H9 (cell line): ENCODE measurements at regions not wholly inside any gene's neighbourhood (a gene's known extent, or its start where the extent isn't known, plus 50 kb on each side); places are given as distances from the start of the nearest gene placed in this dataset.

Source experiments
- DNase-seq: peaks from one replicate; pipeline ENCODE4 v3.0.0-alpha.2; 2017
- H2AFZ ChIP-seq: one replicate; pipeline ENCODE4 v1.6.1; 2013; ENCODE audit warnings: mild to moderate bottlenecking, low read length, control low read depth, moderate library complexity
- H2AK5ac ChIP-seq: 2 replicates; pipeline ENCODE4 v1.6.1; 2013; ENCODE audit warnings: low read length, control low read depth, mixed read lengths; ENCODE audit not compliant: insufficient read length
- H2BK120ac ChIP-seq: one replicate; pipeline ENCODE4 v1.6.1; 2013; ENCODE audit warnings: low read depth, mild to moderate bottlenecking, low read length, control low read depth, inconsistent platforms; ENCODE audit not compliant: poor library complexity, severe bottlenecking
- H2BK12ac ChIP-seq: 2 replicates; pipeline ENCODE4 v1.6.1; 2013; ENCODE audit warnings: low read length, control low read depth, mixed read lengths, low read depth; ENCODE audit not compliant: insufficient read length
- H2BK15ac ChIP-seq: 2 replicates; pipeline ENCODE4 v1.6.1; 2013; ENCODE audit warnings: low read depth, low read length, control low read depth
- H2BK20ac ChIP-seq: one replicate; pipeline ENCODE4 v1.6.1; 2013; ENCODE audit warnings: low read depth, mild to moderate bottlenecking, low read length, control low read depth, inconsistent platforms; ENCODE audit not compliant: poor library complexity, severe bottlenecking
- H2BK5ac ChIP-seq: 2 replicates; pipeline ENCODE4 v1.6.1; 2013; ENCODE audit warnings: low read length, control low read depth, mixed read lengths; ENCODE audit not compliant: insufficient read length
- H3K14ac ChIP-seq: 2 replicates; pipeline ENCODE4 v1.6.1; 2013; ENCODE audit warnings: low read length, control low read depth; ENCODE audit not compliant: insufficient read depth
- H3K18ac ChIP-seq: 2 replicates; pipeline ENCODE4 v1.6.1; 2013; ENCODE audit warnings: low read depth, mild to moderate bottlenecking, mixed read lengths, low read length, control low read depth; ENCODE audit not compliant: insufficient read length
- H3K23ac ChIP-seq: 2 replicates; pipeline ENCODE4 v1.6.1; 2013; ENCODE audit warnings: low read length, control low read depth, mixed read lengths, low read depth; ENCODE audit not compliant: insufficient read length
- H3K23me2 ChIP-seq: 2 replicates; pipeline ENCODE4 v1.6.1; 2013; ENCODE audit warnings: low read depth, mild to moderate bottlenecking, mixed read lengths, low read length, control low read depth; ENCODE audit not compliant: insufficient read length, poor library complexity, severe bottlenecking
- H3K27ac ChIP-seq: 2 replicates; pipeline ENCODE4 v1.5.1; 2013; ENCODE audit warnings: low read length, control low read depth, mixed read lengths, low read depth; ENCODE audit not compliant: insufficient read length
- H3K27me3 ChIP-seq: 2 replicates; pipeline ENCODE4 v1.6.1; 2013; ENCODE audit warnings: low read length, control low read depth, inconsistent platforms; ENCODE audit not compliant: insufficient read depth
- H3K4ac ChIP-seq: 2 replicates; pipeline ENCODE4 v1.6.1; 2013; ENCODE audit warnings: low read depth, mild to moderate bottlenecking, control low read depth, inconsistent platforms, low read length, moderate library complexity
- H3K4me1 ChIP-seq: 2 replicates; pipeline ENCODE4 v1.6.1; 2013; ENCODE audit warnings: low read length, control low read depth, inconsistent platforms; ENCODE audit not compliant: insufficient read depth
- H3K4me2 ChIP-seq: 2 replicates; pipeline ENCODE4 v1.6.1; 2013; ENCODE audit warnings: low read length, control low read depth, mixed read lengths; ENCODE audit not compliant: insufficient read length, insufficient read depth
- H3K56ac ChIP-seq: 2 replicates; pipeline ENCODE4 v1.6.1; 2013; ENCODE audit warnings: low read depth, mild to moderate bottlenecking, mixed read lengths, low read length, control low read depth; ENCODE audit not compliant: insufficient read length
- H3K79me1 ChIP-seq: 2 replicates; pipeline ENCODE4 v1.6.1; 2013; ENCODE audit warnings: low read depth, mild to moderate bottlenecking, moderate library complexity, low read length, control low read depth, inconsistent platforms; ENCODE audit not compliant: insufficient read depth, poor library complexity, severe bottlenecking
- H3K79me2 ChIP-seq: 2 replicates; pipeline ENCODE4 v1.6.1; 2013; ENCODE audit warnings: low read length, control low read depth, inconsistent platforms; ENCODE audit not compliant: insufficient read depth
- H3K9ac ChIP-seq: 2 replicates; pipeline ENCODE4 v1.6.1; 2013; ENCODE audit warnings: low read length, control low read depth, mixed read lengths; ENCODE audit not compliant: insufficient read length; ENCODE audit errors: extremely low read depth
- H3K9me3 ChIP-seq: one replicate; pipeline ENCODE4 v1.6.1; 2013; ENCODE audit warnings: low read depth, low read length, inconsistent platforms; ENCODE audit not compliant: control insufficient read depth
- H3T11ph ChIP-seq: one replicate; pipeline ENCODE4 v1.6.1; 2013; ENCODE audit warnings: mild to moderate bottlenecking, low read length, control low read depth, inconsistent platforms
- H4K20me1 ChIP-seq: one replicate; pipeline ENCODE4 v1.6.1; 2013; ENCODE audit not compliant: control insufficient read depth, insufficient read length, insufficient read depth
- H4K5ac ChIP-seq: 2 replicates; pipeline ENCODE4 v1.6.1; 2013; ENCODE audit warnings: low read depth, mild to moderate bottlenecking, mixed read lengths, low read length, control low read depth; ENCODE audit not compliant: insufficient read length
- H4K8ac ChIP-seq: replicated peaks from 2 replicates; pipeline ENCODE4 v1.6.1; 2013; ENCODE audit warnings: low read length, control low read depth, mixed read lengths, low read depth; ENCODE audit not compliant: insufficient read length
- H4K91ac ChIP-seq: 2 replicates; pipeline ENCODE4 v1.6.1; 2013; ENCODE audit warnings: low read depth, mild to moderate bottlenecking, moderate library complexity, mixed read lengths, low read length, control low read depth; ENCODE audit not compliant: insufficient read length
- H3K27ac Mint-ChIP-seq, 3 experiments: 2 replicates in 2 of 3; 3 replicates in 1 of 3; pipeline ENCODE4 v1.8.0; 2020 to 2021; ENCODE audit warnings: mixed read lengths in 3 of 3, mild to moderate bottlenecking in 1 of 3, moderate library complexity in 1 of 3
- H3K27me3 Mint-ChIP-seq: 2 replicates; pipeline ENCODE4 v1.8.0; 2021; ENCODE audit warnings: low read depth, mild to moderate bottlenecking, moderate library complexity, mixed read lengths
- H3K36me3 Mint-ChIP-seq, 3 experiments: 2 replicates in 2 of 3; 3 replicates in 1 of 3; pipeline ENCODE4 v1.8.0; 2020 to 2021; ENCODE audit warnings: low read depth in 3 of 3, mixed read lengths in 3 of 3; ENCODE audit not compliant: insufficient read depth in 1 of 3
- H3K4me1 Mint-ChIP-seq, 2 experiments: 2 replicates each; pipeline ENCODE4 v1.8.0; 2020; ENCODE audit warnings: mixed read lengths in 2 of 2
- H3K4me3 Mint-ChIP-seq, 2 experiments: 2 replicates in 1 of 2; 3 replicates in 1 of 2; pipeline ENCODE4 v1.8.0; 2020 to 2021; ENCODE audit warnings: mild to moderate bottlenecking in 2 of 2, mixed read lengths in 2 of 2, moderate library complexity in 1 of 2
- H3K9me3 Mint-ChIP-seq, 2 experiments: 2 replicates in 1 of 2; 3 replicates in 1 of 2; pipeline ENCODE4 v1.8.0; 2020; ENCODE audit warnings: mild to moderate bottlenecking in 2 of 2, mixed read lengths in 2 of 2, moderate library complexity in 1 of 2
- CTCF ChIP-seq: fragments of 200-600 bp; sonication (generic); conservative IDR thresholded peaks from 3 replicates; pipeline ENCODE4 v1.8.0; 2021; ENCODE audit warnings: antibody characterized with exemption, mild to moderate bottlenecking
- whole genome bisulfite sequencing: extraction: QIAGEN DNeasy Blood & Tissue Kit; methylation state at CpG from one replicate; pipeline ENCODE4 v1.1.7; 2013; ENCODE audit warnings: missing lambda C conversion rate, low lambda C conversion rate, mixed read lengths; ENCODE audit not compliant: insufficient read length; ENCODE audit errors: extremely low coverage; 5-methylcytosine and 5-hydroxymethylcytosine counted together

GRCh38 chr5:138655530-138656190 lies 80.5 kb upstream of the HSPA9 start:
- Histone ChIP-seq H3K14ac (no peak overlapping the region), H3K23ac (no peak overlapping the region), H2BK5ac (no peak overlapping the region), H4K5ac (no peak overlapping the region), H3K9ac (no peak overlapping the region), H4K20me1 (no peaks in the 10 kb centered on the region), H2AFZ (no peak overlapping the region), H2BK12ac (no peak overlapping the region), H3K79me2 (no peaks in the 10 kb centered on the region), H3K4ac (no peak overlapping the region), H3K18ac (no peak overlapping the region), H3K27me3 (no peaks in the 10 kb centered on the region), H3K23me2 (no peaks in the 10 kb centered on the region), H2BK20ac (no peak overlapping the region), H3T11ph (no peak overlapping the region), H3K4me2 (no peak overlapping the region), H3K4me1 (no peaks in the 10 kb centered on the region), H3K27ac (no peak overlapping the region), H4K8ac (no peak overlapping the region), H3K56ac (no peak overlapping the region), H3K79me1 (no peaks in the 10 kb centered on the region), H4K91ac (no peak overlapping the region), H3K9me3 (no peaks in the 10 kb centered on the region), H2BK120ac (no peak overlapping the region), H2BK15ac (no peak overlapping the region), H2AK5ac (no peak overlapping the region)
- no peak for TF ChIP-seq CTCF
- no peaks in the 10 kb centered on the region for H3K9me3 Mint-ChIP-seq
- H3K27me3 Mint-ChIP-seq, result no peaks in the 10 kb centered on the region
- H3K4me1 Mint-ChIP-seq, result peaks cover 30 to 41% of the 10 kb centered on the region in 2 experiments
- H3K36me3 Mint-ChIP-seq, result no peaks in the 10 kb centered on the region
- WGBS, result no CpG with 5 or more reads among the region's 6 CpGs
- no peak overlapping the region; a peak in 1 of 7 replicates for H3K27ac Mint-ChIP-seq
- no peak for DNase-seq
- H3K4me3 Mint-ChIP-seq, result no peak overlapping the region
